ENCODE measurements at regions not wholly inside any gene's neighbourhood (a gene's known extent, or its start where the extent isn't known, plus 50 kb on each side); places are given as distances from the start of the nearest gene placed in this dataset.

GRCh38 chr15:97861529-97862260 lies 98.8 kb upstream of the ARRDC4 start:
- TF ChIP-seq EZH2phosphoT487 (IDR thresholded peaks at IDR 0.05; ENCODE audit: low read depth, severe bottlenecking, unreplicated experiment) (no peak), EZH2 (IDR thresholded peaks at IDR 0.05; ENCODE audit: borderline replicate concordance) (no peak)
